ENCODE measurements at regions not wholly inside any gene's neighbourhood (a gene's known extent, or its start where the extent isn't known, plus 50 kb on each side); places are given as distances from the start of the nearest gene placed in this dataset.

- TF ChIP-seq POLR2AphosphoS5 (IDR thresholded peaks at IDR 0.05) (no peak), CTCF (IDR thresholded peaks at IDR 0.05) (no peak), POLR2A (IDR thresholded peaks at IDR 0.05) (no peak), EP300 (IDR thresholded peaks at IDR 0.05) (no peak)
Observed at GRCh38 chr2:142582317-142582716, 295.1 kb upstream of the KYNU start.
